Lower leg skin (tissue), 4 donors: ENCODE measurements at regions not wholly inside any gene's neighbourhood (a gene's known extent, or its start where the extent isn't known, plus 50 kb on each side); places are given as distances from the start of the nearest gene placed in this dataset.

Experiments
- DNase-seq, 2 donors: peaks; one replicate each; pipeline ENCODE4 v3.0.0-alpha.2; 2019; ENCODE audit warnings: low spot score in 2 of 2
- H3K4me3 ChIP-seq: fragments of 200-600 bp; sonication (generic); 2 replicates; pipeline ENCODE4 v1.5.1; 2017; ENCODE audit warnings: mild to moderate bottlenecking, low read depth; ENCODE audit not compliant: poor library complexity, severe bottlenecking
- CTCF ChIP-seq, 3 donors: fragments of 450-650 bp; IDR thresholded peaks; one replicate each; pipeline ENCODE4 v1.5.1; 2016; ENCODE audit warnings: antibody characterized with exemption in 3 of 3, mild to moderate bottlenecking in 3 of 3, moderate library complexity in 2 of 3
- POLR2A ChIP-seq, 2 donors: fragments of 450-650 bp; IDR thresholded peaks; one replicate each; pipeline ENCODE4 v1.6.1; 2016 to 2017; ENCODE audit warnings: antibody characterized with exemption in 2 of 2, mild to moderate bottlenecking in 1 of 2, moderate library complexity in 1 of 2
- WGBS, 2 donors: methylation state at CpG; one replicate each; pipeline ENCODE4 v1.1.5; 2018; 5-methylcytosine and 5-hydroxymethylcytosine counted together
- intact Hi-C: fragments of 100-400 bp; cut with DNase I; formaldehyde crosslinking; loops from one replicate; pipeline ENCODE4 v1.15.0; 2023; ENCODE audit warnings: low total_unique reads

- intact Hi-C loops: no loop called here
- H3K4me3 ChIP-seq: no peak overlapping the region
- no peak for TF ChIP-seq CTCF (IDR thresholded peaks at IDR 0.05)
- no peak for TF ChIP-seq POLR2A (IDR thresholded peaks at IDR 0.05)
- no peak for DNase-seq
- 25 to 32% methylated on average over 4 of the region's 4 CpGs for WGBS, 2 donors
Measured at GRCh38 chr2:208545403-208546042, 138.9 kb downstream of the PTH2R start.

DNA sequence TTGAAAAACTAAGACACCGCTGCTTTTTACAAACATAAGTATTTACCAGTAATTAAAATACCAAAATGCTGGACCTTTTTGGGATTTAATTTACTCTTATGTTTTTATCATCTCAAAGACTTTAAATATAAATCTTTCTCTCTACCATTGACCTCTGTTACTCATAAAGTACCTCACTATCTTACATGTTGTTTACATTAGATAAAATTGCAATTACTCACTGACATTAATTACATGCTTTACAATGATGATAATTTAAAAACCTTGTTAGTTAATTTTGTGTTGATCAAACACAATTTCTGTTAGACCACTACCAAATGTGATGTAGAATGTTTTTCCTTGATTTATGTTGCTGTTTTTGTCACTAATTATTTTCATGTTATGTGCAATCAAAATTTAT, 139.5 kb downstream of the PTH2R start:
- H3K4me3 ChIP-seq: no peak overlapping the region
- DNase-seq: no peak
- intact Hi-C loops: no loop called here
- 81 to 86% methylated on average over 1 of the region's 1 CpG for WGBS, 2 donors
- TF ChIP-seq POLR2A (IDR thresholded peaks at IDR 0.05): no peak
- TF ChIP-seq CTCF (IDR thresholded peaks at IDR 0.05): no peak

DNA sequence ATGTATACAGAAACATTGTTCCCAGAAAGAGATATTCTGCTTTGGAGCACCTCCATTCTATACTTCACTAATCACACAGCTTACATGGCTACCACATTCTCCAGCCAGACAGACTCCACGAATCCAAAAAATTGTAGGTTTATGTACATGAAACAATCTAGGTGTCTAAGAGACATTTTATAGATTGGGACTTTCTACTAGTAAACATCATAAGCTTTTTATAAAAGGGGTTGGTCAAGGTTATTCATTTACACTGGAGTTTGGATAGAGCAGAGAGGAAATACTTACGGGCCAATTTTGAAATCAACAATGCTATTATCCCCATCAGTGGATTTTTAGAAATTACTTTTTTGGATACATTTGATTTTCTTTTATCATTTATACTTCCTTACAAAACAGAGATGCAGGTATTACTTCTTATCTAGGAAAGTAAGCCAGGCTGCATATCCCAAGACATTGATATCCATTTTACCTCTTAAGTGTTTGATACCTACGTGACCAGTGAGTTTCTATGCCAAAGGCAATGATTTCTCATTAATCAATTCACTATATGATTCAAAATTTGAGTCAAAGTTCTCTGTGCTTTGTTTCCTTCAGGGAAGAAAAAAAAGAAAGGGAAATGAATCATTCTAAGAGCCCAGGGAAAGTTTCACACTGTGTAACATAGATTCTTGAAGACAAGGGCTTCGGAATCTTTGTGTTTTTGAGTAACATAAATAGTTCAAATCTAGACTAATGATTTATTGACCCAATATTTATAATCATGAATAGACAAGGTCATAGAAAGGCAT, 140.5 kb downstream of the PTH2R start:
- DNase-seq: no peak
- H3K4me3 ChIP-seq: no peak overlapping the region
- WGBS, 2 donors: 75 to 85% methylated on average over 4 of the region's 4 CpGs
- TF ChIP-seq POLR2A (IDR thresholded peaks at IDR 0.05) (no peak), CTCF (IDR thresholded peaks at IDR 0.05) (no peak)
- intact Hi-C loops: no loop called here

DNA sequence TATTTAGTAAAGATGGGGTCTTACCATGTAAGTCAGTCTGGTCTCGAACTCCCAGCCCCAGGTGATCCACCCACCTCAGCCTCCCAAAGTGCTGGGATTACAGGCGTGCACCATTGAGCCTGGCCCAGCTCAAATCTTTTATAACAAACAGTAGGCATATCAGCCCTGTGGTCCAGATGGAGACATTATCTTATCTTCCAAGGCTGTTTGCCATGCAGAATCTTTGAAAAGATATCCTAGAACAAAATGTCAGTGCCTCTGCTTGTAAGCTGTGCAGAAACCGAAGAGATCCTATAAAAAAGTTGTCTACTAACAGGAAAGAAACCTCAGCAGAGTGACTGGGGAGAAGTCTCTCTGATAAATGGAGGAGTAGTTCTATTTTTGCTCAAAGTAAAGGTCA, 142.1 kb downstream of the PTH2R start:
- 74 to 83% methylated on average over 3 of the region's 3 CpGs for WGBS, 2 donors
- no peak for TF ChIP-seq POLR2A (IDR thresholded peaks at IDR 0.05)
- TF ChIP-seq CTCF (IDR thresholded peaks at IDR 0.05): no peak
- intact Hi-C loops: no loop called here
- DNase-seq: no peak
- no peak overlapping the region for H3K4me3 ChIP-seq

DNA sequence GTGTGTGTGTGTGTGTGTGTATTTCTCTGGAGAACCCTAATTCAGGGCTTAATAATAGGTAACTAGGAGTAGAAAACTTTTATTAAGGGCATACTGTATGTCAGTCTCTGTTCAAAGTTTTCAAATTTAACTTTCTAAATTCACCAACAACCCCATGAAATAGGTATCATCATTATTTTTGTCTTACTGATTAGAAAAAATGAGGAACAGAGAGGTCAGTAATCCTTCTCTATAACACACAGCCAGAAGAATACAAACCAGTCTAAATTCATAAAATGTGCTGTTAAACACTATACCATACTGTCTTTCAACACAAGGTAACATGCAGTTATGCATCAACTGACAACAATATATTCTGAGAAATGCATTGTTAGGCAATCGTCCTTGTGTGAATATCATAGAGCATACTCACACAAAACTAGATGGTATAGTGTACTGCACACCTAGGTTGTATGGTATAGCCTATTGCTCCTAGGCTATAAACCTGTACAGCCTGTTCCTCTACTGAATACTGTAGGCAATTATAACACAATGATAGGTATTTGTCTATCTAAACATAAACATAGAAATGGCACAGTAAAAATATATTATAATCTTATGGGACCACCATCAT, 143.1 kb downstream of the PTH2R start:
- no peak for DNase-seq
- TF ChIP-seq POLR2A (IDR thresholded peaks at IDR 0.05) (no peak), CTCF (IDR thresholded peaks at IDR 0.05) (no peak)
- 78 to 82% methylated on average over 1 of the region's 1 CpG for WGBS, 2 donors
- H3K4me3 ChIP-seq: no peak overlapping the region
- intact Hi-C loops: no loop called here
